ENCODE measurements at regions not wholly inside any gene's neighbourhood (a gene's known extent, or its start where the extent isn't known, plus 50 kb on each side); places are given as distances from the start of the nearest gene placed in this dataset.

- intact Hi-C loops (cut with DNase I) = no loop called here
- no peak overlapping the region for H3K27ac ChIP-seq
- H3K36me3 ChIP-seq = no peaks in the 10 kb centered on the region
- H3K4me1 ChIP-seq = no peaks in the 10 kb centered on the region
- no peak overlapping the region for H3K4me3 ChIP-seq
- DNase-seq (ENCODE audit: extremely low spot score in 2 of 2) = no peak
- no peaks in the 10 kb centered on the region for H3K9me3 ChIP-seq
- no peak for TF ChIP-seq POLR2A (IDR thresholded peaks at IDR 0.05)
- no peak for TF ChIP-seq POLR2AphosphoS5 (IDR thresholded peaks at IDR 0.05; ENCODE audit: insufficient read depth in 1 of 2, low read depth in 1 of 2)
- no peak for TF ChIP-seq CTCF (IDR thresholded peaks at IDR 0.05)
- no peaks in the 10 kb centered on the region for H3K27me3 ChIP-seq
These were observed 248.3 kb downstream of the CDC14C start for GRCh38 chr7:49172639-49173038.

GRCh38 chr7:49174396-49174795, 250.0 kb downstream of the CDC14C start:
- no peaks in the 10 kb centered on the region for H3K36me3 ChIP-seq
- no peak overlapping the region for H3K27ac ChIP-seq
- intact Hi-C loops (cut with DNase I) = no loop called here
- H3K27me3 ChIP-seq = no peaks in the 10 kb centered on the region
- TF ChIP-seq POLR2A (IDR thresholded peaks at IDR 0.05) (no peak), POLR2AphosphoS5 (IDR thresholded peaks at IDR 0.05; ENCODE audit: insufficient read depth in 1 of 2, low read depth in 1 of 2) (no peak), CTCF (IDR thresholded peaks at IDR 0.05) (no peak)
- H3K9me3 ChIP-seq = no peaks in the 10 kb centered on the region
- H3K4me1 ChIP-seq = no peaks in the 10 kb centered on the region
- no peak for DNase-seq (ENCODE audit: extremely low spot score in 2 of 2)
- H3K4me3 ChIP-seq = no peak overlapping the region

GRCh38 chr7:49187543-49188268, 263.4 kb downstream of the CDC14C start:
- intact Hi-C loops (cut with DNase I) = no loop called here
- H3K4me1 ChIP-seq = no peaks in the 10 kb centered on the region
- no peak for TF ChIP-seq POLR2AphosphoS5 (IDR thresholded peaks at IDR 0.05; ENCODE audit: insufficient read depth in 1 of 2, low read depth in 1 of 2)
- no peak for TF ChIP-seq CTCF (IDR thresholded peaks at IDR 0.05)
- no peak for TF ChIP-seq POLR2A (IDR thresholded peaks at IDR 0.05)
- no peak overlapping the region for H3K27ac ChIP-seq
- H3K36me3 ChIP-seq = no peaks in the 10 kb centered on the region
- no peak for DNase-seq (ENCODE audit: extremely low spot score in 2 of 2)
- no peaks in the 10 kb centered on the region for H3K9me3 ChIP-seq
- H3K27me3 ChIP-seq = no peaks in the 10 kb centered on the region
- H3K4me3 ChIP-seq = no peak overlapping the region

- no peak overlapping the region for H3K27ac ChIP-seq
- no peaks in the 10 kb centered on the region for H3K36me3 ChIP-seq
- intact Hi-C loops (cut with DNase I) = no loop called here
- H3K4me1 ChIP-seq = no peaks in the 10 kb centered on the region
- DNase-seq (ENCODE audit: extremely low spot score in 2 of 2) = no peak
- H3K27me3 ChIP-seq = no peaks in the 10 kb centered on the region
- no peaks in the 10 kb centered on the region for H3K9me3 ChIP-seq
- TF ChIP-seq POLR2A (IDR thresholded peaks at IDR 0.05) (no peak), POLR2AphosphoS5 (IDR thresholded peaks at IDR 0.05; ENCODE audit: insufficient read depth in 1 of 2, low read depth in 1 of 2) (no peak), CTCF (IDR thresholded peaks at IDR 0.05) (no peak)
- H3K4me3 ChIP-seq = no peak overlapping the region
These were observed 304.2 kb downstream of the CDC14C start for GRCh38 chr7:49228426-49229098.

- no peaks in the 10 kb centered on the region for H3K27me3 ChIP-seq
- DNase-seq (ENCODE audit: extremely low spot score in 2 of 2) = no peak
- no peak overlapping the region for H3K4me3 ChIP-seq
- TF ChIP-seq CTCF (IDR thresholded peaks at IDR 0.05) (no peak), POLR2A (IDR thresholded peaks at IDR 0.05) (no peak), POLR2AphosphoS5 (IDR thresholded peaks at IDR 0.05; ENCODE audit: insufficient read depth in 1 of 2, low read depth in 1 of 2) (no peak)
- no peak overlapping the region for H3K27ac ChIP-seq
- intact Hi-C loops (cut with DNase I) = no loop called here
- no peaks in the 10 kb centered on the region for H3K36me3 ChIP-seq
- H3K9me3 ChIP-seq = no peaks in the 10 kb centered on the region
- H3K4me1 ChIP-seq = no peaks in the 10 kb centered on the region
These were observed 304.9 kb downstream of the CDC14C start for GRCh38 chr7:49229246-49229645.
